GM12874 (cell line): ENCODE measurements at regions not wholly inside any gene's neighbourhood (a gene's known extent, or its start where the extent isn't known, plus 50 kb on each side); places are given as distances from the start of the nearest gene placed in this dataset.

Experiments
- TF ChIP-seq, protein P1 (sequence below): IDR thresholded peaks from 2 replicates; pipeline ENCODE4 v1.5.1; 2011; ENCODE audit warnings: low read depth, mild to moderate bottlenecking, control low read depth, low read length, moderate library complexity; ENCODE audit not compliant: insufficient read depth

DNA sequence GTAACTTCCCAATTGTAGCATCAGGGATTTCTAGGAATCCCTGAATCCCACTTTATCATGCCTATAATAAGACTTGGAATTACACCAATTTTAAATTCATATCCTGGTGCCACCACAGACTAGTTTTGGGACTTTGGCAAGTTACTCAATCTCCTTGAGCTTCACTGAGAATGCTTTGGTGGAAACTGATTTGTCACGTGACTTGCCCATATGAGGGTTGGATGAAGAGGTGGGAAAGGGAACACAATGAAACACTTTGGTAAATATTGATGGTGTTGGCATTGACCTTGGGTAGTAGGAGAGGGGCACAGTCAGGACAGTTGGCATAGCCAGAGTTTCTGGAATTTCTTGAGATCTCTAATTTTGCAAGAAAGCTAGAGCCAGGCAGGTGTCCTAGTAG is 452.2 kb downstream of the SLC4A3 start:
- TF ChIP-seq, protein P1, sequence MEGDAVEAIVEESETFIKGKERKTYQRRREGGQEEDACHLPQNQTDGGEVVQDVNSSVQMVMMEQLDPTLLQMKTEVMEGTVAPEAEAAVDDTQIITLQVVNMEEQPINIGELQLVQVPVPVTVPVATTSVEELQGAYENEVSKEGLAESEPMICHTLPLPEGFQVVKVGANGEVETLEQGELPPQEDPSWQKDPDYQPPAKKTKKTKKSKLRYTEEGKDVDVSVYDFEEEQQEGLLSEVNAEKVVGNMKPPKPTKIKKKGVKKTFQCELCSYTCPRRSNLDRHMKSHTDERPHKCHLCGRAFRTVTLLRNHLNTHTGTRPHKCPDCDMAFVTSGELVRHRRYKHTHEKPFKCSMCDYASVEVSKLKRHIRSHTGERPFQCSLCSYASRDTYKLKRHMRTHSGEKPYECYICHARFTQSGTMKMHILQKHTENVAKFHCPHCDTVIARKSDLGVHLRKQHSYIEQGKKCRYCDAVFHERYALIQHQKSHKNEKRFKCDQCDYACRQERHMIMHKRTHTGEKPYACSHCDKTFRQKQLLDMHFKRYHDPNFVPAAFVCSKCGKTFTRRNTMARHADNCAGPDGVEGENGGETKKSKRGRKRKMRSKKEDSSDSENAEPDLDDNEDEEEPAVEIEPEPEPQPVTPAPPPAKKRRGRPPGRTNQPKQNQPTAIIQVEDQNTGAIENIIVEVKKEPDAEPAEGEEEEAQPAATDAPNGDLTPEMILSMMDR: no peak

DNA sequence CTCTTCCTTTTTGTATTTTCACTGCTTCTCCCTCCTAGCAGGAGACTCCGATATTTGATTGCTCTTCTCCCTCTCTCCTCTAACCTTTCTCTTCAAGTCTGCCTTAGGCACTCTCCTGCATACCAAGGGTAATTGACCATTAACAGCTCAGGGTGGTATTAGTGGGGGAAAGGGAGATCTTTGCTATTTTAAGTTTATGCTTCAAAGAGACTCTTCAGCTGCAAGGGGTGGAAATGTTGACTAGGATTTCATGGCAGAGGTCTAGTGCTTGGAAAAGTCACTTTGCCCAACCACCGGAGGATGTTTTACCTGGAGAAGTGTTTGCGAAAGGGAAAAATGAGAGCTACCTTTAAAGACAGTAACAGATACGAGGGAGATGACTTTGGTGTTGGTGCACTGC is 453.7 kb downstream of the SLC4A3 start:
- TF ChIP-seq, protein P1: no peak

DNA sequence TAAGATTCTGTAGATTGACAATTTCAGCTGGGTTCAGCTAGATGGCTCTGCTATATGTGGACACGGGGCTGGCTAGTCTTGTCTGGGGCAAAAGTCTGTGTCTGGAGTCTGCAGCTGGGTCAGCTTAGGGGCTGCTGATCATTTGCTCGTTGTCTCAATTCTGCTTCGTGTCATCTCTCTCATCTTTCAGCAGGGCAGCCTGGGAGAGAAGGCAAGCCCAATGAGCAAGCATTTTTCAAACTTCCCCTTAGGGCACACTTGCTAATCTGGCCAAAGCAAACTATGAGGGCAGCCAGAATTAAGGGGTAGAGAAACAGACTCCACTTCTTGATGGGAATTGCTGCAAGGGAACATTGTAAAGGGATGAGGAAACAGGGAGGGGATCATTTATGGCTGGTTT is 462.6 kb downstream of the SLC4A3 start:
- TF ChIP-seq, protein P1: no peak

DNA sequence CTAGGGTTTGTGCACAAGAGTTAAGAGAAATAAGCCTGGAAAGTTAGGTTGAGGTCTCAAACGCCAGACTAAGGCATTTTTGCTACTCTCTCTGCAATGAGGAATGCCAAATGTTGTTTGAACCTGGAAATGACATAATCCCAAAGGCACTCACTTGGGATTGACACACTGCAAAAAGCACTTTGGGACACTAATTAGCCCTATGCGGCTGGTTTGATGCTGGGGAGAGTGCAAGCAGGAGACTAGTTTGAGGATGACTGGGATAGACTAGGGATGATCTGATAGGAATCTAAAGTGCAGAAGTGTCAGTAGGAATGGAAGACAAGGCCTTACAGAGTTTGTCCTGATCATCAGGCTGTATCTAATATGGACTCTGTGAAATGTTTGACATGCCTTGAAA is 469.0 kb downstream of the SLC4A3 start:
- TF ChIP-seq, protein P1: no peak

DNA sequence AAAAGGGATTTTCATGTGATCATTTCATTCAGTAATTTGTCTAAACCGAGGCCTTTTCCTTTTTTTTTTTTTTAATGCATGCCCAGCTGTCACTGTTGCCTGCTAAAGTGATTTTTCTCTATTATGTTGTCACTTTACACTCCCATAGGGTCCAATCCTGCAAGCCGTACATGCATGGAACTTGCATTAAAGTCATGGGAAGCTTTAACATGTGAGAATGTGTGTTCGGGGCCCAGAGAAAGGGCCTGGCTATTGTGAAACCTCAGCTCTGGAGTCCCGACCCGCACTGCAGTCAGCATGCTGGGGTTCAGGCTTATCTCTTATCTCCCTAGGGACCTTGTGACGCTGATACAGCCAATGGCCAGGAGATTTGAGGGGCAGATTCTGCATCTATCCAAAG is 474.6 kb downstream of the SLC4A3 start:
- TF ChIP-seq, protein P1: no peak

DNA sequence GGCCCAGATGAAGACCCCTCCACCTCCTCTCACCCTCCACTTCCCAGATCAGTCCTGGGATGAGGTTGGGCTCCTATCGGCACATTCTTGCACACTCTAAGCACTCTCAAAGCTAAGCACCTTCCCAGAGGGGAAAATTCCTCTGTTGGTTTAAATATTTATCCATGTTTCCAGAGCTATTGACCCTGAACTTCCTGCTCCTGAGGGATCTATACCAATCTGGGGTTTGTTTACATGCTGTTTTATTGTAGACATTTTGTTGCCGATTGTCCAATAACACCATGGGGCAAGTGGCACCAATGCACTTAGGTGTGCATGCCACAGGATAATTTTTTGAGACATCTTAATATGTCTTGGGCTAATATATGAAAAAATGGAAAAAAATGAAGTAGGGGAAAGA is 476.2 kb downstream of the SLC4A3 start:
- TF ChIP-seq, protein P1: no peak

DNA sequence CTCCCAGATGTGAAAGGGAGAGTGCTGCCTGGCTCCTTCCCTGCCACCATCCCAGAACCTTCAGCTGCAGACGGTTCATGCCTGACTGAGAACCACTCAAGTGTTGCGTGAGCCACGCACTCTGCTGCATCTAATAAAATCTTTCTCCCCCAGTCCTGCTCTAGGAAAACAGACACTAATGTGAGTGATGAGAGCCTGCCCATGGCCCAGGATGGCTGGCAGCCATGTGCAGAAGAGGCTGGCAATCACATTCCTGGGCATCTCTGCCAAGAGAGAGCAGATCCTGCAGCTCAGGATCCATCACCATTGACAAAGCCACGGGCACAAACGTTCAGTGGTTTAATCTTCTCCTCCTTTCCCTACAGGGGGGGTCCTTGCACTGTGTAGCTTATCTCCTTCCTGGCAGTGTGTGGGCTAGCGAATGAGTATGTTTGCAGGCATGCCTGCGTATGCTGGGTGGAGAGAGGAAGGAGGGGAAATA is 477.5 kb downstream of the SLC4A3 start:
- TF ChIP-seq, protein P1: no peak

DNA sequence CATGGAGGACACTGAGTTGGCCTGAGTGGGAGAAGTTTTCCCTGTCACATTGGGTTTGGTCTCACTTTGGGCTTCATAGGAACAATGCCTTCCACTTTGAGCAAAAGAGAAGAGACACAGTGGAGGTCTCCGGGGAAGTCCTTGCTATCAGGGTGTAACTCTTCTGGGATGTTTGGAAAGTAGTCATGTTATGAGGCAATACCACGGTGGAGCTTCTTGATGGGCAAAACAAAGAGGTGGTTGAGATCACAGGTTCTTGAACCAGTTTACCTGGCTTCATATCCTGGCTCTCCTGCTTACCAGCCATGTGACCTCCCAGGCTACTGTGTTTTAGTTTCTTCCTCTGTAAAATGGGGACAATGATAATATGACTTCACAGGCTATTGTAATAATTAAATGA is 478.6 kb downstream of the SLC4A3 start:
- TF ChIP-seq, protein P1: no peak
